Liver (tissue), 8 donors: ENCODE measurements at regions not wholly inside any gene's neighbourhood (a gene's known extent, or its start where the extent isn't known, plus 50 kb on each side); places are given as distances from the start of the nearest gene placed in this dataset.

Experiments
- DNase-seq: peaks from one replicate; pipeline ENCODE4 v3.0.0-alpha.2; 2017; ENCODE audit warnings: low spot score
- H3K27ac ChIP-seq, 2 donors: one replicate each; pipeline ENCODE4 v1.7.0; 2013; ENCODE audit warnings: inconsistent platforms in 2 of 2, low read length in 2 of 2, control low read depth in 1 of 2, low read depth in 1 of 2, mild to moderate bottlenecking in 1 of 2
- H3K27me3 ChIP-seq, 4 donors: one replicate each; pipeline versions ENCODE4 v1.6.1 to v1.7.0; 2013; ENCODE audit warnings: low read length in 3 of 4, inconsistent platforms in 1 of 4, mild to moderate bottlenecking in 1 of 4, moderate library complexity in 1 of 4; ENCODE audit not compliant: control insufficient read depth in 4 of 4, insufficient read depth in 4 of 4
- H3K36me3 ChIP-seq, 4 donors: one replicate each; pipeline versions ENCODE4 v1.6.1 to v1.7.0; 2013; ENCODE audit warnings: low read length in 3 of 4, mild to moderate bottlenecking in 3 of 4, low read depth in 1 of 4, moderate library complexity in 1 of 4; ENCODE audit not compliant: control insufficient read depth in 4 of 4, insufficient read depth in 3 of 4
- H3K4me1 ChIP-seq, 4 donors: one replicate each; pipeline versions ENCODE4 v1.6.1 to v1.7.0; 2013; ENCODE audit warnings: low read length in 3 of 4, mild to moderate bottlenecking in 3 of 4, moderate library complexity in 1 of 4; ENCODE audit not compliant: control insufficient read depth in 4 of 4, insufficient read depth in 4 of 4
- H3K4me3 ChIP-seq, 3 donors: one replicate each; pipeline versions ENCODE4 v1.6.1 to v1.7.0; 2013; ENCODE audit warnings: low read length in 3 of 3, control low read depth in 1 of 3, low read depth in 1 of 3, mild to moderate bottlenecking in 1 of 3
- H3K9ac ChIP-seq, 2 donors: one replicate each; pipeline ENCODE4 v1.7.0; 2013; ENCODE audit warnings: low read length in 2 of 2, mild to moderate bottlenecking in 2 of 2, moderate library complexity in 2 of 2, control low read depth in 1 of 2, low read depth in 1 of 2
- H3K9me3 ChIP-seq, 4 donors: one replicate each; pipeline versions ENCODE4 v1.6.1 to v1.7.0; 2013; ENCODE audit warnings: low read length in 3 of 4; ENCODE audit not compliant: control insufficient read depth in 4 of 4
- CTCF ChIP-seq: fragments of 150-350 bp; IDR thresholded peaks from 2 replicates; pipeline ENCODE4 v1.5.1; 2017; ENCODE audit warnings: improper control_type of control experiment, low read depth, low read length; ENCODE audit not compliant: missing input control
- FOXA1 ChIP-seq: IDR thresholded peaks from 2 replicates; pipeline ENCODE4 v1.6.1; 2016; ENCODE audit warnings: antibody characterized with exemption
- FOXA2 ChIP-seq: IDR thresholded peaks from 2 replicates; pipeline ENCODE4 v1.6.1; 2016; ENCODE audit warnings: antibody characterized with exemption
- JUND ChIP-seq, 2 donors: IDR thresholded peaks; 2 replicates each; pipeline ENCODE4 v1.6.1; 2016; ENCODE audit warnings: antibody characterized with exemption in 2 of 2
- NR2F2 ChIP-seq: IDR thresholded peaks from 2 replicates; pipeline ENCODE4 v1.6.1; 2016; ENCODE audit warnings: antibody characterized with exemption
- RAD21 ChIP-seq, 2 donors: IDR thresholded peaks; 2 replicates each; pipeline ENCODE4 v1.6.1; 2016; ENCODE audit warnings: antibody characterized with exemption in 2 of 2, mild to moderate bottlenecking in 2 of 2
- REST ChIP-seq: IDR thresholded peaks from 2 replicates; pipeline ENCODE4 v1.6.1; 2016; ENCODE audit warnings: antibody characterized with exemption, mild to moderate bottlenecking
- SP1 ChIP-seq: IDR thresholded peaks from 2 replicates; pipeline ENCODE4 v1.6.1; 2018; ENCODE audit warnings: antibody characterized with exemption, mild to moderate bottlenecking
- WGBS: extraction: QIAGEN DNeasy Blood & Tissue Kit; methylation state at CpG from one replicate; pipeline ENCODE4 v1.1.7; 2013; 5-methylcytosine and 5-hydroxymethylcytosine counted together
- TF ChIP-seq, protein P1 (sequence below): IDR thresholded peaks from 2 replicates; pipeline ENCODE4 v1.6.1; 2016; ENCODE audit warnings: antibody characterized with exemption
- donor health status: healthy.
- donor health status: healthy.
- donor health status: healthy.
- donor health status: healthy.
- donor health status: healthy.

DNA sequence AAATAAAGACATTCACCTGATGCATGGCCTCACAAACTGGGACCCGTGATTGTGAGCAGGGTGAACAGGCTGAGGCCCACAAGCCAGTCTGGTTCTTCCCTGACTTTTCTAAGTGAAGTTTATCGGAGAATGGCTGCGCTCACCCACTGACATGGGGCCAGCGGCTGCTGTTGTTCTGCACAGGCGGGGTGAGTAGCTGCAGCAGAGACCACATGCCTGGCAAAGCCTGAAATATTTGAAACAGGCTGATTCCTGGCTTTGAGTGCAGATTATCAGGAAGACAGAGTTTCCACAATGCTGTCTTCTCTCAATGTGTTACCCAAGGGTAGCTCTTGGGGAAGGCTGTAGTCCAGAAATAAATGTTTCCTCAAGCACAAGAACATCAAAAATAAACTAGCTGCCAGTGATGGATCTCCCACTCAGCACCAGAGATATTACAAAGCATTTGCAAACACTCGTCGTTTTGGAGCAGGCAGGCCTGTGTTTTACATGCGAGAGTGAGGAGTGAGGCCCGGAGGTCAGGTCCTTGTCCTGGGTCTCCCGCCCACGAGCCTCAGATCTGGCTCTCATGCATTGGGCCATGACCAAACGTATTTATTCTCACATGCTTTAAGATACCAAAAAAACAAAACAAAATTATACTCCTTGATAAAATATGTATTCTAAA is 647.1 kb downstream of the GALR1 start:
- H3K9ac ChIP-seq: no peak overlapping the region
- no peaks in the 10 kb centered on the region for H3K36me3 ChIP-seq
- peaks cover 0 to 3% (median 1%) of the 10 kb centered on the region in 4 donors for H3K27me3 ChIP-seq
- H3K27ac ChIP-seq: no peak overlapping the region
- 64% methylated on average over 12 of the region's 12 CpGs for WGBS
- H3K9me3 ChIP-seq: no peaks in the 10 kb centered on the region
- no peak overlapping the region for H3K4me3 ChIP-seq
- H3K4me1 ChIP-seq: peaks cover 0 to 8% (median 5%) of the 10 kb centered on the region in 4 donors
- DNase-seq: no peak
- TF ChIP-seq SP1: no peak
- no peak for TF ChIP-seq JUND (IDR thresholded peaks at IDR 0.05)

DNA sequence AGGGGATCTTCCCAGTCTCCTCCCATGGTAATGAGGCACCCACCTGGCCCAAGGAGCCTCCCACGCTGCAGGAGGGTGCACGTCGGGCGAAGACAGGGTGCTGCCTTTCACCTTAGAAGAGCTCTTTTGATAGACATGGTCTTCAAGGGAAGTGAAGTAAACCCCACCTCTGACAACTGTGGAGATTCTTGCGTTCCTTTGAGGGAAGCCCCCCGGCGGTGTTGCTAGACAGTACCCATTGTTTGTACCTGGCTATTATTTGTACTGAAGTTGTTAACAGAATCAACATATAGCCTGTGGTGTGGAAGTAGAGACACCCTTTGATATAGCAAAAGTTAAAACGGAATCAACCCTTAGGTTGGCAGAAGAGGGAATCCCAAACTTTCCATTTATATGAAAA is 648.0 kb downstream of the GALR1 start:
- H3K4me1 ChIP-seq: peaks cover 0 to 8% (median 5%) of the 10 kb centered on the region in 4 donors

GRCh38 chr18:77899972-77900754 is 650.5 kb downstream of the GALR1 start:
- peaks cover 0 to 8% (median 5%) of the 10 kb centered on the region in 4 donors for H3K4me1 ChIP-seq
- H3K4me3 ChIP-seq: peak overlapping the region; percentile 36 to 53 (median 40)
- peak in 1 of 2 donors; percentile 42 for TF ChIP-seq RAD21 (IDR thresholded peaks at IDR 0.05)
- no peak for TF ChIP-seq FOXA1
- TF ChIP-seq NR2F2: no peak
- TF ChIP-seq CTCF: peak; percentile 92
- no peak for TF ChIP-seq REST
- no peak overlapping the region for H3K9ac ChIP-seq
- 7% methylated on average over 64 of the region's 64 CpGs for WGBS
- DNase-seq: peak; percentile 41
- H3K36me3 ChIP-seq: no peaks in the 10 kb centered on the region
- no peaks in the 10 kb centered on the region for H3K9me3 ChIP-seq
- H3K27me3 ChIP-seq: peaks cover 0 to 3% (median 0%) of the 10 kb centered on the region in 4 donors
- H3K27ac ChIP-seq: no peak overlapping the region

More for the DNA sequence above, 648.0 kb downstream of the GALR1 start:
- peaks cover 0 to 3% (median 1%) of the 10 kb centered on the region in 4 donors for H3K27me3 ChIP-seq
- no peak overlapping the region for H3K4me3 ChIP-seq
- TF ChIP-seq SP1 (no peak), FOXA2 (no peak), FOXA1 (no peak), NR2F2 (no peak)
- TF ChIP-seq, protein P1, sequence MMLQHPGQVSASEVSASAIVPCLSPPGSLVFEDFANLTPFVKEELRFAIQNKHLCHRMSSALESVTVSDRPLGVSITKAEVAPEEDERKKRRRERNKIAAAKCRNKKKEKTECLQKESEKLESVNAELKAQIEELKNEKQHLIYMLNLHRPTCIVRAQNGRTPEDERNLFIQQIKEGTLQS: no peak
- H3K9ac ChIP-seq: no peak overlapping the region
- no peaks in the 10 kb centered on the region for H3K9me3 ChIP-seq
- WGBS: 56% methylated on average over 8 of the region's 8 CpGs
- DNase-seq: no peak
- H3K36me3 ChIP-seq: no peaks in the 10 kb centered on the region
- H3K27ac ChIP-seq: no peak overlapping the region
